ENCODE measurements at regions not wholly inside any gene's neighbourhood (a gene's known extent, or its start where the extent isn't known, plus 50 kb on each side); places are given as distances from the start of the nearest gene placed in this dataset.

- WGBS, 5 donors: 56 to 84% (median 77%) methylated on average over 6 of the region's 6 CpGs
- Histone ChIP-seq H3K27me3 (no peaks in the 10 kb centered on the region), H3K4me1 (peaks cover 0 to 21% (median 5%) of the 10 kb centered on the region in 4 donors), H3K36me3 (peaks cover 0 to 16% (median 13%) of the 10 kb centered on the region in 4 donors), H3K27ac (no peak overlapping the region), H3K9me3 (no peaks in the 10 kb centered on the region), H3K4me3 (no peak overlapping the region)
- intact Hi-C loops (cut with DNase I; ENCODE audit: low total_unique reads): no loop called here
- TF ChIP-seq POLR2AphosphoS5 (IDR thresholded peaks at IDR 0.05) (peak in 1 of 3 donors; percentile 54), POLR2A (IDR thresholded peaks at IDR 0.05) (no peak)
- no peak for DNase-seq
Measured at GRCh38 chr1:239912471-239912870, 179.2 kb upstream of the FMN2 start.

- Histone ChIP-seq H3K4me1 (peaks cover 0 to 21% (median 5%) of the 10 kb centered on the region in 4 donors), H3K27me3 (no peaks in the 10 kb centered on the region), H3K27ac (no peak overlapping the region), H3K36me3 (peaks cover 0 to 9% (median 6%) of the 10 kb centered on the region in 4 donors), H3K9me3 (no peaks in the 10 kb centered on the region), H3K4me3 (no peak overlapping the region)
- TF ChIP-seq POLR2AphosphoS5 (IDR thresholded peaks at IDR 0.05) (no peak), POLR2A (IDR thresholded peaks at IDR 0.05) (no peak), CTCF (IDR thresholded peaks at IDR 0.05) (no peak), EP300 (IDR thresholded peaks at IDR 0.05) (no peak)
- DNase-seq: no peak
- 61 to 80% (median 66%) methylated on average over 4 of the region's 4 CpGs for WGBS, 5 donors
- intact Hi-C loops (cut with DNase I; ENCODE audit: low total_unique reads): no loop called here
Measured at GRCh38 chr1:239913141-239913585, 178.5 kb upstream of the FMN2 start.

- H3K9me3 ChIP-seq: no peaks in the 10 kb centered on the region
- DNase-seq: no peak
- H3K4me3 ChIP-seq: no peak overlapping the region
- intact Hi-C loops (cut with DNase I; ENCODE audit: low total_unique reads): no loop called here
- H3K27ac ChIP-seq: no peak overlapping the region
- no peaks in the 10 kb centered on the region for H3K36me3 ChIP-seq
- WGBS, 5 donors: 37 to 57% (median 51%) methylated on average over 5 of the region's 5 CpGs
- H3K4me1 ChIP-seq: peaks cover 0 to 21% (median 8%) of the 10 kb centered on the region in 4 donors
- TF ChIP-seq EP300 (IDR thresholded peaks at IDR 0.05) (no peak), CTCF (IDR thresholded peaks at IDR 0.05) (no peak), POLR2A (IDR thresholded peaks at IDR 0.05) (no peak), POLR2AphosphoS5 (IDR thresholded peaks at IDR 0.05) (no peak)
- no peaks in the 10 kb centered on the region for H3K27me3 ChIP-seq
Measured at GRCh38 chr1:239914751-239915231, 176.9 kb upstream of the FMN2 start.

GRCh38 chr1:239918634-239919033, 173.0 kb upstream of the FMN2 start:
- DNase-seq: peak in 1 of 2 donors; percentile 71
- Histone ChIP-seq H3K4me3 (no peak overlapping the region), H3K4me1 (peaks cover 0 to 11% (median 3%) of the 10 kb centered on the region in 4 donors), H3K36me3 (no peaks in the 10 kb centered on the region), H3K27me3 (no peaks in the 10 kb centered on the region), H3K9me3 (no peaks in the 10 kb centered on the region), H3K27ac (peak overlapping the region in 3 of 5 donors; percentile 6 to 50 (median 18))
- intact Hi-C loops (cut with DNase I; ENCODE audit: low total_unique reads): no loop called here
- 15 to 42% (median 26%) methylated on average over 4 of the region's 4 CpGs for WGBS, 5 donors
- TF ChIP-seq POLR2AphosphoS5 (IDR thresholded peaks at IDR 0.05): peak in 1 of 3 donors; percentile 4
- TF ChIP-seq POLR2A (IDR thresholded peaks at IDR 0.05): no peak
- TF ChIP-seq CTCF (IDR thresholded peaks at IDR 0.05): no peak

GRCh38 chr1:239920214-239920613, 171.5 kb upstream of the FMN2 start:
- TF ChIP-seq EP300 (IDR thresholded peaks at IDR 0.05) (no peak), CTCF (IDR thresholded peaks at IDR 0.05) (no peak), POLR2AphosphoS5 (IDR thresholded peaks at IDR 0.05) (no peak), POLR2A (IDR thresholded peaks at IDR 0.05) (no peak)
- H3K27ac ChIP-seq: no peak overlapping the region
- H3K36me3 ChIP-seq: no peaks in the 10 kb centered on the region
- H3K27me3 ChIP-seq: no peaks in the 10 kb centered on the region
- intact Hi-C loops (cut with DNase I; ENCODE audit: low total_unique reads): no loop called here
- H3K9me3 ChIP-seq: peaks cover 0 to 5% (median 0%) of the 10 kb centered on the region in 4 donors
- H3K4me1 ChIP-seq: peaks cover 0 to 5% (median 0%) of the 10 kb centered on the region in 4 donors
- no peak overlapping the region for H3K4me3 ChIP-seq
- no peak for DNase-seq
- 89 to 92% (median 90%) methylated on average over 2 of the region's 2 CpGs for whole genome bisulfite sequencing, 5 donors

All from stomach (tissue), 8 donors.